IMR-90 (cell line): ENCODE measurements at regions not wholly inside any gene's neighbourhood (a gene's known extent, or its start where the extent isn't known, plus 50 kb on each side); places are given as distances from the start of the nearest gene placed in this dataset.

ENCODE experiments used
- BHLHE40 ChIP-seq: fragments of 150-350 bp; IDR thresholded peaks from 2 replicates; pipeline ENCODE4 v1.6.1; 2016; ENCODE audit warnings: mild to moderate bottlenecking, low read depth, low read length
- CEBPB ChIP-seq: IDR thresholded peaks from 2 replicates; pipeline ENCODE4 v1.6.1; 2012; ENCODE audit warnings: low read depth, low read length, improper control_type of control experiment
- ELK1 ChIP-seq: fragments of 150-350 bp; IDR thresholded peaks from 2 replicates; pipeline ENCODE4 v1.6.1; 2016; ENCODE audit warnings: low read depth, mild to moderate bottlenecking, low read length, moderate library complexity, borderline replicate concordance
- FOS ChIP-seq: fragments of 150-350 bp; IDR thresholded peaks from 2 replicates; pipeline ENCODE4 v1.6.1; 2016; ENCODE audit warnings: low read depth, low read length
- MAFK ChIP-seq: IDR thresholded peaks from 2 replicates; pipeline ENCODE4 v1.6.1; 2012; ENCODE audit warnings: low read depth, low read length, improper control_type of control experiment
- MXI1 ChIP-seq: IDR thresholded peaks from 2 replicates; pipeline ENCODE4 v1.6.1; 2012; ENCODE audit warnings: low read depth, mild to moderate bottlenecking, low read length, moderate library complexity, borderline replicate concordance
- POLR2A ChIP-seq: IDR thresholded peaks from 2 replicates; pipeline ENCODE4 v1.6.1; 2012; ENCODE audit warnings: mild to moderate bottlenecking, low read depth, low read length
- RAD21 ChIP-seq: IDR thresholded peaks from 2 replicates; pipeline ENCODE4 v1.6.1; 2012; ENCODE audit warnings: low read length, improper control_type of control experiment
- RCOR1 ChIP-seq: IDR thresholded peaks from 2 replicates; pipeline ENCODE4 v1.6.1; 2012; ENCODE audit warnings: mild to moderate bottlenecking, low read length, improper control_type of control experiment; ENCODE audit not compliant: insufficient replicate concordance
- RFX5 ChIP-seq: IDR thresholded peaks from 2 replicates; pipeline ENCODE4 v1.8.0; 2012; ENCODE audit warnings: low read depth, mild to moderate bottlenecking, low read length, moderate library complexity
- SMC3 ChIP-seq: fragments of 150-350 bp; IDR thresholded peaks from 2 replicates; pipeline ENCODE4 v1.6.1; 2016; ENCODE audit warnings: low read depth, mild to moderate bottlenecking, antibody characterized with exemption, low read length, moderate library complexity
- USF2 ChIP-seq: fragments of 150-350 bp; IDR thresholded peaks from 2 replicates; pipeline ENCODE4 v1.6.1; 2017; ENCODE audit warnings: mild to moderate bottlenecking, antibody characterized with exemption, low read length, low read depth
- TF ChIP-seq, protein P1 (sequence below): conservative IDR thresholded peaks from 2 replicates; pipeline ENCODE4 v1.5.1; 2012; ENCODE audit warnings: mild to moderate bottlenecking, low read depth, low read length, improper control_type of control experiment

DNA sequence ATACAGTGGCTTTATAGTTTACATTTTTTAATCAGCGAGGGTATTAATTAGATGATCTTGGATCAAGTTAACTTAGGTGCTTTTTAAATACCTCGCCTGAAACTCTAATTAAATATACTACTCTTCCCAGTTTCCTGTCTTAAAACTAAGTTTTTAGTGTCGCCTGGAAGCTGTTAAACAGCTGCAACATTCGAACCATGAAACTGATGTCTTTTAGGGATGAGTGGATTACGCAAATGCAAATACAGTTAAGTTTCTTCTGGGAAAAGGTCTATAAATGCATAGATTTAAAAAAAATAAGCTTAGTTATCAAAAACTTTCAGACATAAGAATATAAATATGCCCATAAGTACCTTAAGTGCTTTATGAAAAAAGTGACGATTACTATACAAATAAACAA is 228.3 kb downstream of the PTPRC start:
- TF ChIP-seq, protein P1, sequence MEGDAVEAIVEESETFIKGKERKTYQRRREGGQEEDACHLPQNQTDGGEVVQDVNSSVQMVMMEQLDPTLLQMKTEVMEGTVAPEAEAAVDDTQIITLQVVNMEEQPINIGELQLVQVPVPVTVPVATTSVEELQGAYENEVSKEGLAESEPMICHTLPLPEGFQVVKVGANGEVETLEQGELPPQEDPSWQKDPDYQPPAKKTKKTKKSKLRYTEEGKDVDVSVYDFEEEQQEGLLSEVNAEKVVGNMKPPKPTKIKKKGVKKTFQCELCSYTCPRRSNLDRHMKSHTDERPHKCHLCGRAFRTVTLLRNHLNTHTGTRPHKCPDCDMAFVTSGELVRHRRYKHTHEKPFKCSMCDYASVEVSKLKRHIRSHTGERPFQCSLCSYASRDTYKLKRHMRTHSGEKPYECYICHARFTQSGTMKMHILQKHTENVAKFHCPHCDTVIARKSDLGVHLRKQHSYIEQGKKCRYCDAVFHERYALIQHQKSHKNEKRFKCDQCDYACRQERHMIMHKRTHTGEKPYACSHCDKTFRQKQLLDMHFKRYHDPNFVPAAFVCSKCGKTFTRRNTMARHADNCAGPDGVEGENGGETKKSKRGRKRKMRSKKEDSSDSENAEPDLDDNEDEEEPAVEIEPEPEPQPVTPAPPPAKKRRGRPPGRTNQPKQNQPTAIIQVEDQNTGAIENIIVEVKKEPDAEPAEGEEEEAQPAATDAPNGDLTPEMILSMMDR = no peak
- TF ChIP-seq MAFK = no peak
- no peak for TF ChIP-seq POLR2A
- TF ChIP-seq RFX5 = no peak
- no peak for TF ChIP-seq CEBPB
- no peak for TF ChIP-seq USF2
- no peak for TF ChIP-seq BHLHE40
- no peak for TF ChIP-seq MXI1
- no peak for TF ChIP-seq RAD21
- TF ChIP-seq RCOR1 = no peak
- no peak for TF ChIP-seq SMC3
- no peak for TF ChIP-seq FOS
- TF ChIP-seq ELK1 = no peak
